H1 (cell line): ENCODE measurements at regions not wholly inside any gene's neighbourhood (a gene's known extent, or its start where the extent isn't known, plus 50 kb on each side); places are given as distances from the start of the nearest gene placed in this dataset.

Source experiments
- CEBPB ChIP-seq: IDR thresholded peaks from 2 replicates; pipeline ENCODE4 v1.6.1; 2012; ENCODE audit warnings: low read depth, low read length
- E2F6 ChIP-seq: IDR thresholded peaks from 2 replicates; pipeline ENCODE4 v1.6.1; 2012; ENCODE audit warnings: inconsistent platforms
- POLR2AphosphoS5 ChIP-seq: IDR thresholded peaks from 2 replicates; pipeline ENCODE4 v1.6.1; 2011; ENCODE audit warnings: low read depth, low read length
- TF ChIP-seq, protein P1 (sequence below), 3 experiments: IDR thresholded peaks; 1 replicate in 2 of 3; 2 replicates in 1 of 3; pipeline versions ENCODE4 v1.5.1 to v1.6.1; 2011; ENCODE audit warnings: low read length in 3 of 3, mild to moderate bottlenecking in 3 of 3, inconsistent platforms in 2 of 3, low read depth in 1 of 3, moderate library complexity in 1 of 3; ENCODE audit not compliant: insufficient read depth in 1 of 3; ENCODE audit errors: control extremely low read depth in 1 of 3

GRCh38 chr13:59584761-59585670 is 578.7 kb downstream of the DIAPH3 start:
- TF ChIP-seq E2F6 (no peak), CEBPB (no peak), POLR2AphosphoS5 (no peak)
- TF ChIP-seq, protein P1, sequence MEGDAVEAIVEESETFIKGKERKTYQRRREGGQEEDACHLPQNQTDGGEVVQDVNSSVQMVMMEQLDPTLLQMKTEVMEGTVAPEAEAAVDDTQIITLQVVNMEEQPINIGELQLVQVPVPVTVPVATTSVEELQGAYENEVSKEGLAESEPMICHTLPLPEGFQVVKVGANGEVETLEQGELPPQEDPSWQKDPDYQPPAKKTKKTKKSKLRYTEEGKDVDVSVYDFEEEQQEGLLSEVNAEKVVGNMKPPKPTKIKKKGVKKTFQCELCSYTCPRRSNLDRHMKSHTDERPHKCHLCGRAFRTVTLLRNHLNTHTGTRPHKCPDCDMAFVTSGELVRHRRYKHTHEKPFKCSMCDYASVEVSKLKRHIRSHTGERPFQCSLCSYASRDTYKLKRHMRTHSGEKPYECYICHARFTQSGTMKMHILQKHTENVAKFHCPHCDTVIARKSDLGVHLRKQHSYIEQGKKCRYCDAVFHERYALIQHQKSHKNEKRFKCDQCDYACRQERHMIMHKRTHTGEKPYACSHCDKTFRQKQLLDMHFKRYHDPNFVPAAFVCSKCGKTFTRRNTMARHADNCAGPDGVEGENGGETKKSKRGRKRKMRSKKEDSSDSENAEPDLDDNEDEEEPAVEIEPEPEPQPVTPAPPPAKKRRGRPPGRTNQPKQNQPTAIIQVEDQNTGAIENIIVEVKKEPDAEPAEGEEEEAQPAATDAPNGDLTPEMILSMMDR (IDR thresholded peaks at IDR 0.05; ENCODE audit: control extremely low read depth in 1 of 3, insufficient read depth in 1 of 3, low read depth in 1 of 3, low read length in 3 of 3): no peak
